Neural progenitor cell (in vitro differentiated cells): ENCODE measurements at regions not wholly inside any gene's neighbourhood (a gene's known extent, or its start where the extent isn't known, plus 50 kb on each side); places are given as distances from the start of the nearest gene placed in this dataset.

Source experiments
- DNase-seq: peaks from one replicate; pipeline ENCODE4 v3.0.0-alpha.2; 2016; ENCODE audit warnings: low spot score
- H2AFZ ChIP-seq: fragments of 200-600 bp; sonication (generic); replicated peaks from 2 replicates; pipeline ENCODE4 v1.6.1; 2016; ENCODE audit warnings: antibody characterized with exemption
- H3F3A ChIP-seq: fragments of 200-600 bp; sonication (generic); 2 replicates; pipeline ENCODE4 v1.6.1; 2016; ENCODE audit warnings: antibody characterized with exemption, low read depth
- H3K27ac ChIP-seq: fragments of 200-600 bp; sonication (generic); 2 replicates; pipeline ENCODE4 v1.5.1; 2016; ENCODE audit warnings: mild to moderate bottlenecking
- H3K27me3 ChIP-seq: fragments of 200-600 bp; sonication (generic); 2 replicates; pipeline ENCODE4 v1.6.1; 2016; ENCODE audit warnings: mild to moderate bottlenecking, moderate library complexity
- H3K36me3 ChIP-seq: fragments of 200-600 bp; sonication (generic); 2 replicates; pipeline ENCODE4 v1.5.1; 2016
- H3K4me1 ChIP-seq: fragments of 200-600 bp; sonication (generic); 2 replicates; pipeline ENCODE4 v1.6.1; 2016; ENCODE audit warnings: mixed run types
- H3K4me2 ChIP-seq: fragments of 200-600 bp; sonication (generic); 2 replicates; pipeline ENCODE4 v1.6.1; 2016
- H3K4me3 ChIP-seq: fragments of 200-600 bp; sonication (generic); 2 replicates; pipeline ENCODE4 v1.5.1; 2016
- H3K79me2 ChIP-seq: fragments of 200-600 bp; sonication (generic); 2 replicates; pipeline ENCODE4 v1.6.1; 2016; ENCODE audit warnings: low read depth
- H3K9ac ChIP-seq: fragments of 200-600 bp; sonication (generic); 2 replicates; pipeline ENCODE4 v1.6.1; 2016
- H3K9me3 ChIP-seq: fragments of 200-600 bp; sonication (generic); 2 replicates; pipeline ENCODE4 v1.5.1; 2016; ENCODE audit warnings: low read depth
- H4K20me1 ChIP-seq: fragments of 200-600 bp; sonication (generic); 2 replicates; pipeline ENCODE4 v1.6.1; 2016; ENCODE audit warnings: low read depth
- H3K27ac Mint-ChIP-seq: 3 replicates; pipeline ENCODE4 v1.8.0; 2021; ENCODE audit warnings: mixed read lengths
- H3K27me3 Mint-ChIP-seq: 2 replicates; pipeline ENCODE4 v1.8.0; 2022; ENCODE audit warnings: low read depth, mild to moderate bottlenecking, inconsistent platforms, moderate library complexity, mixed read lengths; ENCODE audit not compliant: insufficient read depth
- H3K36me3 Mint-ChIP-seq: 3 replicates; pipeline ENCODE4 v1.8.0; 2021; ENCODE audit warnings: mixed read lengths
- H3K4me1 Mint-ChIP-seq: 3 replicates; pipeline ENCODE4 v1.8.0; 2021; ENCODE audit warnings: mixed read lengths
- H3K4me3 Mint-ChIP-seq: 3 replicates; pipeline ENCODE4 v1.8.0; 2021; ENCODE audit warnings: mild to moderate bottlenecking, moderate library complexity, mixed read lengths
- H3K9me3 Mint-ChIP-seq: 3 replicates; pipeline ENCODE4 v1.8.0; 2020; ENCODE audit warnings: mixed read lengths
- CTCF ChIP-seq: fragments of 200-600 bp; sonication (generic); IDR thresholded peaks from 2 replicates; pipeline ENCODE4 v1.5.1; 2017; ENCODE audit warnings: antibody characterized with exemption, mild to moderate bottlenecking
- EZH2 ChIP-seq: fragments of 200-600 bp; sonication (generic); IDR thresholded peaks from 2 replicates; pipeline ENCODE4 v1.6.1; 2017; ENCODE audit warnings: antibody characterized with exemption, mild to moderate bottlenecking, moderate library complexity
- EZH2phosphoT487 ChIP-seq: fragments of 200-600 bp; sonication (generic); IDR thresholded peaks from 2 replicates; pipeline ENCODE4 v1.6.1; 2017; ENCODE audit warnings: antibody characterized with exemption

GRCh38 chr13:22789916-22790315 lies 390.9 kb upstream of the SGCG start:
- H3K4me1 ChIP-seq: no peaks in the 10 kb centered on the region
- Mint-ChIP-seq H3K27ac (no peak overlapping the region), H3K4me1 (peaks cover 17% of the 10 kb centered on the region), H3K9me3 (no peaks in the 10 kb centered on the region), H3K27me3 (peaks cover 3% of the 10 kb centered on the region), H3K36me3 (no peaks in the 10 kb centered on the region), H3K4me3 (no peak overlapping the region)
- H3F3A ChIP-seq: no peaks in the 10 kb centered on the region
- no peak overlapping the region for H3K4me3 ChIP-seq
- no peaks in the 10 kb centered on the region for H3K27me3 ChIP-seq
- H3K9ac ChIP-seq: no peak overlapping the region
- no peak for TF ChIP-seq EZH2
- no peak for TF ChIP-seq CTCF
- TF ChIP-seq EZH2phosphoT487: no peak
- H4K20me1 ChIP-seq: no peaks in the 10 kb centered on the region
- H3K27ac ChIP-seq: no peak overlapping the region
- no peak for DNase-seq
- no peak overlapping the region for H2AFZ ChIP-seq
- H3K36me3 ChIP-seq: no peaks in the 10 kb centered on the region
- no peaks in the 10 kb centered on the region for H3K79me2 ChIP-seq
- H3K9me3 ChIP-seq: no peaks in the 10 kb centered on the region
- H3K4me2 ChIP-seq: no peak overlapping the region

- Mint-ChIP-seq H3K9me3 (no peaks in the 10 kb centered on the region), H3K36me3 (no peaks in the 10 kb centered on the region), H3K27me3 (peaks cover 2% of the 10 kb centered on the region), H3K4me1 (peaks cover 17% of the 10 kb centered on the region), H3K27ac (no peak overlapping the region), H3K4me3 (no peak overlapping the region)
- Histone ChIP-seq H3K27ac (no peak overlapping the region), H3K36me3 (no peaks in the 10 kb centered on the region), H3K4me2 (no peak overlapping the region), H3K27me3 (no peaks in the 10 kb centered on the region), H3K9ac (no peak overlapping the region), H3K4me3 (no peak overlapping the region), H3K79me2 (no peaks in the 10 kb centered on the region), H2AFZ (peak overlapping the region; percentile 19), H4K20me1 (no peaks in the 10 kb centered on the region), H3K4me1 (no peaks in the 10 kb centered on the region), H3F3A (no peaks in the 10 kb centered on the region), H3K9me3 (no peaks in the 10 kb centered on the region)
- DNase-seq: no peak
- no peak for TF ChIP-seq EZH2
- TF ChIP-seq CTCF: no peak
- no peak for TF ChIP-seq EZH2phosphoT487
Measured at GRCh38 chr13:22793598-22794134, 387.1 kb upstream of the SGCG start.

- Histone ChIP-seq H3K4me3 (no peak overlapping the region), H4K20me1 (no peaks in the 10 kb centered on the region), H3K79me2 (no peaks in the 10 kb centered on the region), H3K9ac (no peak overlapping the region), H3K4me1 (no peaks in the 10 kb centered on the region), H3K27me3 (no peaks in the 10 kb centered on the region), H3F3A (no peaks in the 10 kb centered on the region), H3K27ac (no peak overlapping the region), H3K36me3 (no peaks in the 10 kb centered on the region), H3K4me2 (no peak overlapping the region), H2AFZ (no peak overlapping the region), H3K9me3 (no peaks in the 10 kb centered on the region)
- TF ChIP-seq CTCF (no peak), EZH2phosphoT487 (no peak), EZH2 (no peak)
- no peak overlapping the region for H3K27ac Mint-ChIP-seq
- H3K4me3 Mint-ChIP-seq: no peak overlapping the region
- H3K27me3 Mint-ChIP-seq: peaks cover 4% of the 10 kb centered on the region
- H3K4me1 Mint-ChIP-seq: no peaks in the 10 kb centered on the region
- H3K36me3 Mint-ChIP-seq: no peaks in the 10 kb centered on the region
- no peak for DNase-seq
- no peaks in the 10 kb centered on the region for H3K9me3 Mint-ChIP-seq
Measured at GRCh38 chr13:22800526-22801401, 380.0 kb upstream of the SGCG start.
